ENCODE measurements at regions not wholly inside any gene's neighbourhood (a gene's known extent, or its start where the extent isn't known, plus 50 kb on each side); places are given as distances from the start of the nearest gene placed in this dataset.

GRCh38 chr1:4005431-4005830 lies 105.4 kb upstream of the C1orf174 start:
- no peak for DNase-seq
- ATAC-seq: no peak
- intact Hi-C loops (cut with DNase I, micrococcal nuclease): no loop called here

DNA sequence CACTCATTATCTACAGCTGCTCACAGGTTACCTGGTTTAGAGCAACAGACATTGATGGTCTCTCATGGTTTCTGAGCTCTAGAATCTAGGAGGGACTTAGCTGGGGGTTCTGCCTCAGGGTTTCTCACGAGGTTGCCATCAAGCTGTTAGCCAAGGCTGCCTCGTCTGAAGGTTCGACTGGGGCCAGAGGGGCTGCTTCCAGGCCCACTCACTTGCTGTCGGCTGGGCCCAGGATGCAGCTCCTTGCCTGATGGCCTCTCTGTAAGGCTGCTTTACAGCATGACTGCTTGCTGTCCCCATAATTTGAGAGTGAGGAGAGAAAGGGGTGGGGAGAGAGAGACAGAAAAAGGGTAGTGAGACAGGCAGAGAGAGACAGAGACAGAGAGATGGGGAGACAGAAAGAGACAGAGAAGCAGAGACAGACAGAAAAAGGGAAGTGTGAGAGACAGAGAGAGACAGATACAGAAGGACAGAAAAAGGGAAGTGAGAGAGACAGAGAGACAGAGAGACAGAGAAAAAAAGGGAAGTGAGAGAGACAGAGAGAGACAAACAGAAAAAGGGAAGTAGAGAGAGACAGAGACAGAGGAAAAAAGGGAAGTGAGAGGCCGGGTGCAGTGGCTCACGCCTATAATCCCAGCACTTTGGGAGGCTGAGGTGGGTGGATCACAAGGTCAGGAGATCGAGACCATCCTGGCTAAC lies 106.8 kb upstream of the C1orf174 start:
- ATAC-seq: no peak
- intact Hi-C loops (cut with DNase I, micrococcal nuclease): no loop called here
- DNase-seq: no peak

DNA sequence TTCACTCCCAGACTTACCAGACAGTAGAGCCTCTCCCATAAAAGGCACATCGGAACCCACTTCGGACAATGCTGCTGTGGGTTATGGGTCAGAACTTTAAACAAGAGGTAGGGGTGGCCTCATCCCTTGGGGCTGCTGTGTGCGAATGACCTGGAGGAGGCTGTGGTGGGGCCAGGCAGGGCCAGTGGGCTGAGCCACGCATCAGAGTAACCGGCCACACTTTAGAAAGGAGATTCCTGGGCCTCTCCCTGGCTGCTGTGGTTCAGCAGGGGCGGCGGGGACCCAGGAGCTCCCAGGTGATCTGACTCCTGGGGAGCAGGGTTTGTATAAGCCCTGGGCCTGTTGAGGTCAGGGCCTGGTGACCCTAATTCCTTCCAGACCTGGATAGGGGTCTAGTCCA lies 110.2 kb upstream of the C1orf174 start:
- ATAC-seq: no peak
- no peak for DNase-seq

DNA sequence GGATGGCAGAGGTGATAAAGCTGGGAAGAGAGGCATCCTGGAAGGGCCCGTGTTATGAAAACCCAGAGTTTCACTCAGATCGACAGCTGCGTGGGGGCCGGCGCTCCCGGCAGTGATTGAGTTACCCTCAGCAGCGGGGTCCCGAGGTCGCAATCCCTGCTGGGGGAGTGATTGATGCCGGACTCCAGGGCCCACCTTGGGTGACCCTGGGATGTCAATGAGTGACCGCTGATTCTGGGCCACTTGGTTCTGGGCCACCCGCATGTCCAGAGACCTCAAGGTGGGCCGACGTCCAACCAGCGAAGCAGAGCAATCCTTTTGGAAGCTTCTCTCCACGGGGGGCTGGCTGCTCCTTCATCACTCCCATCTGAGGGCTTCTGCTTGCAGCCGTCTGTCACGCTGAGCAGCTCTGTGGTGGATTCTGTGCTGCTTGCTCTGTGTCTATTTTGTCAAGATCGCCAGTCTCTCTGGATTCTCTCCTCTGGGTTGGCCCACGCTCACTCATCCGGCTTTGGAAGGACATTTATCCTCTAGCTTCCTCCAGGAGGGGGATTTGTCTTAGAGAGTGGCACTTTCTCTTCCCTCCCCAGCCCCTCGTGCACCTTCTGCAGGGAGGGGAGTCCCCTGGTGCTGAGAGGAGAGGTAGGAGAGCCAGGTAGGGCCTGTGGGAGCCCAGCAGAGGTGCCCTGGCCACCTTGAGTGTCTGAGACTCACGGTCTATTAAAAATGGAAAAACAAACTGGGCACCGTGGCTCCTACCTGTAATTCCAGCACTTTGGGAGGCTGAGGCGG lies 110.9 kb upstream of the C1orf174 start:
- no peak for ATAC-seq
- intact Hi-C loops (cut with DNase I, micrococcal nuclease): no loop called here
- DNase-seq: no peak

More for the DNA sequence above, 110.2 kb upstream of the C1orf174 start:
- intact Hi-C loops (cut with DNase I, micrococcal nuclease): no loop called here

DNA sequence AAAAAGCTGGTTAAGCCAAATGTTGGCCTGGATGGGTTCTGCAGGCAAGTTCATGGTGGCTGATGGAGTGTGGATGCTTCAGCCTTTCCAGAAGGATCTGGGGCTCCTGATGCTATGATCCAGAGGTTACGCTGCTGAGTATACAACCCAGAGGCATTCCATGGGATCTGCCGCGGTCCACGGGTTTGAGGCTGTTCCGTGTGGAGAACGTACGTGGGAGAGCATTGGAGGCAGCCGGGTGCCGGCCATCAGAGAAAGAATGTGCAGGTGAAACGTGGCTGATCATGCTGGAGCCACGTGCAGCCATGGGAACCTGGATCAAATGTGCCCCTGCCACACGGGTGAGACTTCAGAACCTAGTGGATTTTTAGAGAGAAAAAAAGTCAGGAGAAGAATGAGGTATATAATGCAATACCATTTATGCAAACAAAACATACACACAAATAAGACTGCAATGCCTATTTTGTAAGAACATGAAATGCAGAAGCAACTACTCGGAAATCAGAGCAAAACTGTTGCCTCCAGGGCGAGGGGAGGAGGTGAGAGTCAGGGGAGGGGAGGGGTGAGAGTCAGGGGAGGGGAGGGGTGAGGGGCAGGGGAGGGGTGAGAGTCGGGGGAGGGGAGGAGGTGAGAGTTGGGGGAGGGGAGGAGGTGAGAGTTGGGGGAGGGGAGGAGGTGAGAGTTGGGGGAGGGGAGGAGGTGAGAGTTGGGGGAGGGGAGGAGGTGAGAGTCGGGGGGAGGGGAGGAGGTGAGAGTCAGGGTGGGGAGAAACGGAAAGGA lies 116.5 kb upstream of the C1orf174 start:
- intact Hi-C loops (cut with DNase I, micrococcal nuclease): no loop called here
- DNase-seq (no peak), ATAC-seq (no peak)

DNA sequence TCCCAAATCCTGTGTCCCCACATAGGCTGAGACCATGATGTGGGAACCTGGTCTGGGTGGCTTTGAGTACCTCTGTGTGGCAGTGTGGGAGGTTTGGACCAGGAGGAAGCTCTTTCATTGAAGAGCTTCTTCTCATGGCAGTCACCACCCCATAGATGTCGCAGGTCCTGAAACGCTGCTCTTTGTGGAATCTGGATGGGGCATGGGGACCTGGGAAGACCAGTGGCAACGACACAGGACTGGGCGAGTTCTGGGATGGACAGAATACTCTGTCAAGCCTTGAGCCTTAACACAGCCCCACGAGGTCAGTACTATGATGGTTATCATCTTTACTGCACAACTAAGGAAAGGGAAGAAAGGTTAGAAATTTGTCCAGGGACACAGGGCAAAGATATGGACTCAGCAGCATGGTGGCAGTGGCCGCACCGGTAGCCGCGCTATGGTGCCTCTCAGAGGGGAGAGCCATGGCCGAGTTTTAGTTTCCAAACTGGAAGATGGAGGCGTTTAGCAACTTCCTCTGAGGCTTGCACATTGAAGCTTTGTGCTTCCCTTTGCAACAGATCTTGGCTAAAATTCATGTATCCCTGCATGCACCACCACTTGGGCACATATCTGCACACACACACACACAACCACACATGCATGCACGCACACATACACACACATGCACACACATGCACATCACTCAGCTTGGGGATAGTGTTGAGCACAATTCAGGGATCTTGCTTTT lies 117.7 kb upstream of the C1orf174 start:
- no peak for ATAC-seq
- no peak for DNase-seq
- intact Hi-C loops (cut with DNase I, micrococcal nuclease): no loop called here

- ATAC-seq (no peak), DNase-seq (no peak)
- intact Hi-C loops (cut with DNase I, micrococcal nuclease): no loop called here
These were observed 118.5 kb upstream of the C1orf174 start for GRCh38 chr1:4018466-4019146.

- ATAC-seq (no peak), DNase-seq (no peak)
- intact Hi-C loops (cut with DNase I, micrococcal nuclease): no loop called here
These were observed 119.1 kb upstream of the C1orf174 start for GRCh38 chr1:4019147-4019521.

GRCh38 chr1:4019606-4020331 lies 119.7 kb upstream of the C1orf174 start:
- no peak for DNase-seq
- ATAC-seq: no peak
- intact Hi-C loops (cut with DNase I, micrococcal nuclease): no loop called here

DNA sequence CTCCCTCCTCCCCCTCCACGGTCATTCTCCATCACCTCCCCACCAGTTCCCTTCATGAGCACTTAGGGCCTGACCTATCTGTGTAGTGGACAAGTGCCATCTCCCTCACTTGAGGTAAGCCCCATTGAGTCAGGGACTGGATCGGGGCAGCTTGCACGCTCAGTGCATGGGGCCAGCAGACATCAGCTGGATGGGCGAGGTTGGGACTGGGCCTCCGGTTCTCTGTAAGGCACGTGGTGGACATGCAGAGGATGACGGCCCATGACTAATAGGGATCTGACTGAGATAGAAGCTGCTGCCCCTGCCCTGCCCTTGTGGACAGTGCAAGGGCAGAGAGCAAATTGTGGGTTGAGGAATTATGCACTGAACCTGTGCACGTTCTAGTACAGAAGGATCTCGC lies 120.4 kb upstream of the C1orf174 start:
- ATAC-seq (no peak), DNase-seq (no peak)
- intact Hi-C loops (cut with DNase I, micrococcal nuclease): no loop called here

- no peak for DNase-seq
- intact Hi-C loops (cut with DNase I, micrococcal nuclease): no loop called here
- ATAC-seq: no peak
These were observed 121.3 kb upstream of the C1orf174 start for GRCh38 chr1:4021136-4021973.

- ATAC-seq (no peak), DNase-seq (no peak)
- intact Hi-C loops (cut with DNase I, micrococcal nuclease): no loop called here
These were observed 121.8 kb upstream of the C1orf174 start for GRCh38 chr1:4021974-4022268.

- ATAC-seq (no peak), DNase-seq (no peak)
- intact Hi-C loops (cut with DNase I, micrococcal nuclease): no loop called here
These were observed 122.6 kb upstream of the C1orf174 start for GRCh38 chr1:4022715-4023114.

- ATAC-seq: no peak
These were observed 123.6 kb upstream of the C1orf174 start for GRCh38 chr1:4023678-4024077.

DNA sequence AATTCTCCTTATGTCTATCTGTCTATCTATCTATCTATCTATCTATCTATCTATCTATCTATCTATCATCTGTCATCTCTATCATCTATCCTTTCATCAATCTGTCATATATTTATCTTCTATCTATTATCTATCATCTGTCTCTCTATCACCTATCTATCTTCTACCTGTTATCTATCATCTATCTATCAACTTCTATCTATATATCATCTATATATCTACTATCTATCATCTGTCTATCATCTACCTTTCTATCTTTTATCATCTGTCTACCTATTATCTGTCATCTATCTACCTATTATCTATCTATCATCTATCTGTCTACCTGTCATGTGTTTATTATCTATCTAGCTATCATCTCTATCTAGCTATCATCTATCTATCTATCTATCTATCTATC lies 124.7 kb upstream of the C1orf174 start:
- DNase-seq (no peak), ATAC-seq (no peak)
- intact Hi-C loops (cut with DNase I, micrococcal nuclease): no loop called here

More at GRCh38 chr1:4023678-4024077, 123.6 kb upstream of the C1orf174 start:
- intact Hi-C loops (cut with DNase I, micrococcal nuclease): no loop called here
- no peak for DNase-seq

DNA sequence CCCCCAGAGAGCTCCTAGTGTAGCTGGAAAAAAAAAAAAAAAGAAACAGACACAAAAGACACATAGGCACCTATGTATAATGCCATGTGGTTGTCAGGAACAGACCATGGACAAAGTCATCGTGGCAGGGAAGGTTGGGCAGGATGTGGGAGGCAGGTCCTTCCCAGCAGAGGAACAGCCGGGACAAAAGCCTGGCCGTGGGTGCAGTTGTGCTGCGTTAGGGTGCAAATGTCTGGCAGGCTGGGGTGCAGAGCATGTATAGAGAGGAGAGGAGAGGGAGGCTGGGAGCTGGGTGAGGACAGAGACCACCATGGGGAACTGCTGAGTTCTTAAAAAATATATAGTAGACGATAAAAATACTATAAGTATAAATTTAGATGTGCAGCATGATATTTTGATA lies 125.7 kb upstream of the C1orf174 start:
- intact Hi-C loops (cut with DNase I, micrococcal nuclease): no loop called here
- no peak for ATAC-seq
- DNase-seq: no peak

GRCh38 chr1:4027008-4027407 lies 126.9 kb upstream of the C1orf174 start:
- DNase-seq (no peak), ATAC-seq (no peak)
- intact Hi-C loops (cut with DNase I, micrococcal nuclease): no loop called here
